OCI-LY1 (cell line): ENCODE measurements at regions not wholly inside any gene's neighbourhood (a gene's known extent, or its start where the extent isn't known, plus 50 kb on each side); places are given as distances from the start of the nearest gene placed in this dataset.

Source experiments
- EZH2 ChIP-seq: fragments of 200-600 bp; sonication (generic), shearing (Covaris generic); IDR thresholded peaks from 2 replicates; pipeline ENCODE4 v1.8.0; 2017; ENCODE audit warnings: borderline replicate concordance, mixed run types, mild to moderate bottlenecking, antibody characterized with exemption, low read length, moderate library complexity, mixed read lengths
- TF ChIP-seq, protein P1 (sequence below): fragments of 200-600 bp; sonication (generic), shearing (Covaris generic); IDR thresholded peaks from 2 replicates; pipeline ENCODE4 v1.5.1; 2017; ENCODE audit warnings: mild to moderate bottlenecking, antibody characterized with exemption, low read length, moderate library complexity, mixed read lengths

DNA sequence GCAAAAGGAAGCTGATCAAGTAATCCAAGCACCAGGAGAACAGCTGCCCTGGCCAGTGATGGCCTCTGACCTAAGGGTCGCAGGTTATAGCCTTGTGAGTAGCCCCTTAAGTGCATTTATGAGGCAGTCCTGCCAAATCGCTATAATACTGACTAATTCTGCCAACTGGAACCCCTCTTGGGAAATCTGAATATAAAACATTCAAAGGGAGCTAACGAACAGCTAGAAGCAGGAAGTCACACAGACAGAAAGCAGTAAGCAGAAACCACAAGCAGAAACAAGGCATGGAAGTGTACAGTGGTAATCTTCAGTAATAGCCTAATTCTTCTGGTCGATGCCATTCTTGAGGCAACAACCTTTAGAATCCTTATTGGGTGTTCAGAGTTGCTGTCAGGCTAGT lies 521.3 kb downstream of the METTL4 start:
- TF ChIP-seq, protein P1, sequence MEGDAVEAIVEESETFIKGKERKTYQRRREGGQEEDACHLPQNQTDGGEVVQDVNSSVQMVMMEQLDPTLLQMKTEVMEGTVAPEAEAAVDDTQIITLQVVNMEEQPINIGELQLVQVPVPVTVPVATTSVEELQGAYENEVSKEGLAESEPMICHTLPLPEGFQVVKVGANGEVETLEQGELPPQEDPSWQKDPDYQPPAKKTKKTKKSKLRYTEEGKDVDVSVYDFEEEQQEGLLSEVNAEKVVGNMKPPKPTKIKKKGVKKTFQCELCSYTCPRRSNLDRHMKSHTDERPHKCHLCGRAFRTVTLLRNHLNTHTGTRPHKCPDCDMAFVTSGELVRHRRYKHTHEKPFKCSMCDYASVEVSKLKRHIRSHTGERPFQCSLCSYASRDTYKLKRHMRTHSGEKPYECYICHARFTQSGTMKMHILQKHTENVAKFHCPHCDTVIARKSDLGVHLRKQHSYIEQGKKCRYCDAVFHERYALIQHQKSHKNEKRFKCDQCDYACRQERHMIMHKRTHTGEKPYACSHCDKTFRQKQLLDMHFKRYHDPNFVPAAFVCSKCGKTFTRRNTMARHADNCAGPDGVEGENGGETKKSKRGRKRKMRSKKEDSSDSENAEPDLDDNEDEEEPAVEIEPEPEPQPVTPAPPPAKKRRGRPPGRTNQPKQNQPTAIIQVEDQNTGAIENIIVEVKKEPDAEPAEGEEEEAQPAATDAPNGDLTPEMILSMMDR: no peak
- TF ChIP-seq EZH2: no peak
